Progenitor cell of endocrine pancreas (in vitro differentiated cells): ENCODE measurements at regions not wholly inside any gene's neighbourhood (a gene's known extent, or its start where the extent isn't known, plus 50 kb on each side); places are given as distances from the start of the nearest gene placed in this dataset.

ENCODE experiments used
- DNase-seq: peaks from one replicate; pipeline ENCODE4 v3.0.0; 2021; ENCODE audit warnings: low spot score; ENCODE audit not compliant: unreplicated experiment
- H3K27ac Mint-ChIP-seq: 2 replicates; pipeline ENCODE4 v1.8.0; 2021; ENCODE audit warnings: mild to moderate bottlenecking, moderate library complexity, mixed read lengths
- H3K27me3 Mint-ChIP-seq: 2 replicates; pipeline ENCODE4 v1.8.0; 2021; ENCODE audit warnings: mixed read lengths
- H3K36me3 Mint-ChIP-seq: 2 replicates; pipeline ENCODE4 v1.8.0; 2022; ENCODE audit warnings: mixed read lengths; ENCODE audit not compliant: insufficient read depth
- H3K4me1 Mint-ChIP-seq: 2 replicates; pipeline ENCODE4 v1.8.0; 2021; ENCODE audit warnings: low read depth, mixed read lengths
- H3K4me3 Mint-ChIP-seq: 2 replicates; pipeline ENCODE4 v1.8.0; 2021; ENCODE audit warnings: low read depth, mild to moderate bottlenecking, moderate library complexity, mixed read lengths
- H3K9me3 Mint-ChIP-seq: 2 replicates; pipeline ENCODE4 v1.8.0; 2021; ENCODE audit warnings: low read depth, mixed read lengths
- TF ChIP-seq, protein P1 (sequence below): fragments of 200-600 bp; sonication (generic); IDR thresholded peaks from one replicate; pipeline ENCODE4 v1.5.0; 2021; ENCODE audit warnings: antibody characterized with exemption, mild to moderate bottlenecking; ENCODE audit not compliant: unreplicated experiment

DNA sequence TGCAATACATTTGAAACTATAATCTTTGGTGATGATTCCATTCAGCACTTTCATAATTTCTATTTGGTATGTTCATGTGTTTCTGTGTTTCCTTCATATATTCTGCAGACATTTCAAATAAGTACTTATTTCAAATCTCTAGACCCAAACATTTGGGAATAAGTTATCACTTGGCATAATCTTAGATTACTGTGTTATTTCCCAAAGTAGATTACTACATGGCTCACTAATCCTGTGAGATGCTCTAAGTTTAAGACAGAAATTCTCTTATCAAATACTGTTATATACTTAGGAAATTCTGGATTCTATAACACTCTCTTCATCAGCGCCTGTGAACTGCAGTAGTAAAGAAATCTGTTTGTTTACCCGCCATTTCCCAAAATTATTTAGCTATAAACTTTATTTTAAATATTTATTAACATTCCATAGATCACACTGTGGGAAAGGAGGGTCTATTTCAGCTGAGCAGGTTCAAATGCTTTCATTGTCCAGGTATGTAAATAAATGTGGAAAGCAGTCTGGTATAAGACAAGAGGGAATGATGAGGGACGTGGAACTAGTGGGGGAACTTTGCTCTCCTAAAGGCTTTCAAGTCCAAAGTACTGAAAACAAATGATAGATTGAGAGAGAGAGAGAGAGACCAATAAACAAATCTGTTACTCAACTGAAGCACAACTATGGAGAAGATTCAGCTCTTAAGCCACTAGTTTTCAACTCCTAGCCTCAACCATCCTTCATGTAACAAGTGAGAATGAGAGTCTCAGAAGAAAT, 61.8 kb upstream of the TOM1L1 start:
- no peaks in the 10 kb centered on the region for H3K27me3 Mint-ChIP-seq
- H3K9me3 Mint-ChIP-seq = no peaks in the 10 kb centered on the region
- H3K36me3 Mint-ChIP-seq = no peaks in the 10 kb centered on the region
- H3K4me3 Mint-ChIP-seq = no peak overlapping the region
- no peak overlapping the region for H3K27ac Mint-ChIP-seq
- TF ChIP-seq, protein P1, sequence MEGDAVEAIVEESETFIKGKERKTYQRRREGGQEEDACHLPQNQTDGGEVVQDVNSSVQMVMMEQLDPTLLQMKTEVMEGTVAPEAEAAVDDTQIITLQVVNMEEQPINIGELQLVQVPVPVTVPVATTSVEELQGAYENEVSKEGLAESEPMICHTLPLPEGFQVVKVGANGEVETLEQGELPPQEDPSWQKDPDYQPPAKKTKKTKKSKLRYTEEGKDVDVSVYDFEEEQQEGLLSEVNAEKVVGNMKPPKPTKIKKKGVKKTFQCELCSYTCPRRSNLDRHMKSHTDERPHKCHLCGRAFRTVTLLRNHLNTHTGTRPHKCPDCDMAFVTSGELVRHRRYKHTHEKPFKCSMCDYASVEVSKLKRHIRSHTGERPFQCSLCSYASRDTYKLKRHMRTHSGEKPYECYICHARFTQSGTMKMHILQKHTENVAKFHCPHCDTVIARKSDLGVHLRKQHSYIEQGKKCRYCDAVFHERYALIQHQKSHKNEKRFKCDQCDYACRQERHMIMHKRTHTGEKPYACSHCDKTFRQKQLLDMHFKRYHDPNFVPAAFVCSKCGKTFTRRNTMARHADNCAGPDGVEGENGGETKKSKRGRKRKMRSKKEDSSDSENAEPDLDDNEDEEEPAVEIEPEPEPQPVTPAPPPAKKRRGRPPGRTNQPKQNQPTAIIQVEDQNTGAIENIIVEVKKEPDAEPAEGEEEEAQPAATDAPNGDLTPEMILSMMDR = no peak
- DNase-seq = no peak
- peaks cover 5% of the 10 kb centered on the region for H3K4me1 Mint-ChIP-seq

DNA sequence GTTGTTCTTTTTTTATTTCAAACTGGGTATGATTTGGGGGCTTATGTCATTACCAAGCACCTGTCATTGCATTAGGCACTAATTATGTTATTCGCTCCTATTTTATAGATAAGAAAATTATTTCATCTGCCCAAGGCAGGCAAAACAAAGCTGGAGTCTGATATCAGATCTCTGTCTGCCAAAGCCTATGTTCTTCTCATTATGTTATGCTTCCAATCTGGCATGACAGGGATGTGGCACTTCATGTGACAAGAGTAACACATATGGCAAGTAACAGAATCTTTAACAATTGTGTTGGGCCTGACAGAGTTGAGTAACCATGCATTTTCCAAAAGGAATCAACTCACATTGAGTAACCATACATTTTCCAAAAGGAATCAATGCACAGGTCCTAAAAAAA, 61.2 kb upstream of the TOM1L1 start:
- H3K27ac Mint-ChIP-seq = no peak overlapping the region
- H3K9me3 Mint-ChIP-seq = no peaks in the 10 kb centered on the region
- no peaks in the 10 kb centered on the region for H3K36me3 Mint-ChIP-seq

DNA sequence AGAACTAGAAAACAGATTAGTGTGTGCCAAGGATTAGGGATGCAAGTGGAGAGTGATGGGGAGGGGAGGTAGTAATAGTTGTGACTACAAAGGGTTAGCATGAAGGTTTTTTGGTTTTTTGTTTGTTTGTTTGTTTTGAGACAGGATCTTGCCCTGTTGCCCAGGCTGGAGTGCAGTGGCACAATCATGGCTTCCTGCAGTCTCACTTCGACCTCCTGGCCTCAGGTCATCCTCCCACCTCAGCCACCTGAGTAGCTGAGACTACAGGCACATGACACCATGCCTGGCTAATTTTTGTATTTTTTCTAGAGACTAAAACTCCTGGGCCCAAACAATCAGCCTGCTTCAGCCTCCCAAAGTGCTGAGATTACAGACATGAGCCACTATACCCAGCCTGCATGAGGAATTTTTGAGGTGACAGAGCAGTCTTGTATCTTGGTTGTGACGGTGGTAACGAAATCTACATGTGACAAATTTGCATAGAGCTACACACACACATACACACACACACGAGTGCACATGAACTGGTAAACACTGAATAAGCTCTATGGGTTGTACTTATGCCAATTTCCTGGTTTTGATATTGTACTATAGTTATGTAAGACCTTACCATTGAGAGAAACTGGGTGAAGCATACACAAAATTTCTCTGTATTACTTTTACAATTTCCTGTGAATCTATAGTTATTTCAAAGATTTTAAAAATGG, 59.6 kb upstream of the TOM1L1 start:
- DNase-seq = no peak
- Mint-ChIP-seq H3K27ac (no peak overlapping the region), H3K4me1 (peaks cover 5% of the 10 kb centered on the region), H3K4me3 (no peak overlapping the region), H3K27me3 (no peaks in the 10 kb centered on the region), H3K36me3 (no peaks in the 10 kb centered on the region), H3K9me3 (no peaks in the 10 kb centered on the region)
- TF ChIP-seq, protein P1 = no peak

More for the DNA sequence above, 61.2 kb upstream of the TOM1L1 start:
- H3K4me1 Mint-ChIP-seq = peaks cover 5% of the 10 kb centered on the region
- no peak for DNase-seq
- H3K27me3 Mint-ChIP-seq = no peaks in the 10 kb centered on the region
- TF ChIP-seq, protein P1 = no peak
- H3K4me3 Mint-ChIP-seq = no peak overlapping the region

DNA sequence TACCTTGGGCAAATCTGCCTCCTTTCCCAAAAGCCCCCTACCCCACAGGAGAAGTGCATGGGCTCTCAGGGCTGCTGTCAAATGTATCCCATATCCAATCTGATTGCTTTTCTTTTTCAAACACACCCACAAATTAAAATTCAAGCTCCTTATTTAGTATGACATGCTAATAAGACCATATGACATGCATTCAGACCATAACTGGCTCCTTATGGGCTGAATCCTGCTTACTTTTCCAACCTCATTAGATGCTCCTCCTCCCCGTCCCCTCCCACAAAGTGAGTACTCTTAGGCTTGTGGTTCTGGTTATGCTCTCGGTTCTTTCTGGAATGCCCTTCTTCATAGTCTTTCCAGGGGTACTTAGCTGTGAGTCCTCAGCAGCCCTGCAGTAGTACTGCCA, 59.0 kb upstream of the TOM1L1 start:
- Mint-ChIP-seq H3K4me1 (peaks cover 5% of the 10 kb centered on the region), H3K36me3 (no peaks in the 10 kb centered on the region), H3K27me3 (no peaks in the 10 kb centered on the region), H3K27ac (no peak overlapping the region), H3K9me3 (no peaks in the 10 kb centered on the region), H3K4me3 (no peak overlapping the region)
- no peak for DNase-seq
- TF ChIP-seq, protein P1 = no peak

DNA sequence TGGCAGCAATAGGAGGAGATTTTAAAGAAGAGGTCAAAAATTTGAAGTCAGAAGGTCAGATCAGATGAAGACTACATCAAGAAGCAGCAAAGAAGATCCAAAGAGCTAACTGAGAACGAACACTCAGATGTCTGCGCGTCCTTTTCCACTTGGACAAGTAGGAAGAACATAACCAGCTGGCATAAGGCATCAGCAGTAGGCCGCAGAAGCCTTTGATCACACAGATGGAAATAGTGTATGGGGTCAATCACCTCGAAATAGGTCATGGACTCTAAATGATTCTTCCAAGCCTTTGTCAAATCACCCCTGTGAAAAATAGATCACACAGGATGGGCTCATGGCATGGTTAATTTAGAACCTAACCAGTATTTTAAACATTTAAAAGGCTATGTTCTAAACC, 56.4 kb upstream of the TOM1L1 start:
- TF ChIP-seq, protein P1 = no peak
- Mint-ChIP-seq H3K4me1 (peaks cover 3% of the 10 kb centered on the region), H3K4me3 (no peak overlapping the region), H3K9me3 (no peaks in the 10 kb centered on the region), H3K27ac (no peak overlapping the region), H3K27me3 (no peaks in the 10 kb centered on the region), H3K36me3 (no peaks in the 10 kb centered on the region)
- no peak for DNase-seq
